AG08395 (cell line): ENCODE measurements at regions not wholly inside any gene's neighbourhood (a gene's known extent, or its start where the extent isn't known, plus 50 kb on each side); places are given as distances from the start of the nearest gene placed in this dataset.

Experiments
- DNase-seq: peaks from one replicate; pipeline ENCODE4 v3.0.0; 2012; ENCODE audit warnings: mixed read lengths, low spot score

GRCh38 chr21:36532769-36533467, 53.0 kb upstream of the CLDN14 start:
- DNase-seq = no peak

DNA sequence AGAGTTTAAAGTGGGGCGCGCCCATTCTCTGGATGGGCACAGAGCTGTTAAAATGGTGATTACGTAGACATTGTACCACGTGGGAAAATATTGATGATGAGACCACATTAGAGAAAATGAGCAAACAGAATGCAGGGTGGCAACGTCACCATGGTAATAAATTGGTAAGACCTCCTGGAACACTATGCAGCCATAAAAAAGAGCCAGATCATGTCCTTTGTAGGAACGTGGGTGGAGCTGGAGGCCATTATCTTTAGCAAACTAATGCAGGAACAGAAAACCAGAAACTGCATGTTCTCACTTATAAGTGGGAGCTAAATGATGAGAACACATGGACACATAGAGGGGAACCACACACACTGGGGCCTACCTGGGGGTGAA, 53.5 kb upstream of the CLDN14 start:
- DNase-seq = no peak

GRCh38 chr21:36534656-36535055, 54.7 kb upstream of the CLDN14 start:
- no peak for DNase-seq

DNA sequence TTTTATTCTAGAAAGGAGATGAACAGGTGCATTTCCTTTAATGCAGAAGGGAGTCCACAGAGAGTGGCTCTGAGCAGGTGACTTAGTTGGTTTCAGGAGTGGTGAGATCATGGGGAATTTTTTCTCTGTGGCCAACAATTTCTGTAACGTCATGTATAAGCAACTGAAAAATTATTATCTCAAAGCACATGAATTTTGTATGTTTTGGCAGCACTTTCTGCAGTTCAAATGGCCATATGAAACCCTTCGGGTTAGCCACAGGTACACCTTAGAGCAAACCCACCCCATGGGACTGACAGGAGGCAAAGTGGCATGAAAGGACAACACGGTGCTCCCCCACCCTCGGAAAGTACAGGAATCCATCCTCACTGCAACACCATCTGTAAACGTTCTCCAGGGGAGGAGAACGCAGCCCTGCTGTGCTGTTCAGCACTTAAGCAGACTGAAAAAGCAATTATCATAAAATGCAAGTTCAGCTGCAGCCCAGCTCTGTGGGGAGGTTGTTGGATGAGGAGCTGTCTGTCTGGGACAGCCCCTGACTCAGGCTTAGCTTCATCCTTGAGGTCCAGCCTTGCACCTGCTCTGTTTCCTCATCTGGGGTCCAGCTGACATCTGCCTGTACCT, 55.8 kb upstream of the CLDN14 start:
- no peak for DNase-seq

GRCh38 chr21:36538761-36539160, 58.8 kb upstream of the CLDN14 start:
- DNase-seq = no peak

GRCh38 chr21:36539434-36540150, 59.7 kb upstream of the CLDN14 start:
- DNase-seq = no peak

DNA sequence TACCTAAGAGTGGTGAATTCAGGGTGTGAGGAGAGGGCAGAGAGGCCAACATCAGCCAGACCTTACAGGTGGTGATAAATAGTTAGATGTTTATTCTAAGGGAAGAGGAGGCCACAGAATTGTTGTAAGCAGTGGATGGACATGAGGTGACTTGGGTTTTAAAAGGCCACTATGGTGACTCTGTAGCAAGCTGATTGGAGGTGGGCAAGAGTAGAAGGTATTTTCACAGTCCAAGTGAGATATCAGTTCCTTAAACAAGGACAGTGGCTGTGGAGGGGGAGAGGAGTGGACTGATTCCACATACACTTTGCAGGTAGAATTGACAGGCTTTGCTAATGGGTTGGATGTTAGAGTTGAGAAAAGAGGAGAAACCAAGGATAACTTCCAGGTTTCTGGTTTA, 60.8 kb upstream of the CLDN14 start:
- DNase-seq = no peak

DNA sequence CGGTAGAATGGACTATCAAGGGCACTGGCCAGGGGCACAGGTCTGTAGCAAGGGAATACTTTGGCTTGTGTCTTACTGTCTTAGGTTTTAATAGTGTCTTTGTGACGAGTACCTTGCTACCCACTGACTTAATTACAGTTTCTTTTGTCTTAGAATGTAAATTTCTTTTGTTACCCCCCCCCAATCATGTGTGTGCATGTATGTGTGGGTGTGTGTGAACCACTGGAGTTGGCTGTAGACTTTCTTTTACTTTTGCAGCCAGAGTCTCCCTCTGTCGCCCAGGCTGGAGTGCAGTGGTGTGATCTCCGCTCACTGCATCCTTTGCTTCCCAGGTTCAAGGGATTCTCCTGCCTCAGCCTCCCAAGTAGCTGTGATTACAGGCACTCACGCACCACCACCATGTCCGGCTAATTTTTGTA, 61.8 kb upstream of the CLDN14 start:
- no peak for DNase-seq

DNA sequence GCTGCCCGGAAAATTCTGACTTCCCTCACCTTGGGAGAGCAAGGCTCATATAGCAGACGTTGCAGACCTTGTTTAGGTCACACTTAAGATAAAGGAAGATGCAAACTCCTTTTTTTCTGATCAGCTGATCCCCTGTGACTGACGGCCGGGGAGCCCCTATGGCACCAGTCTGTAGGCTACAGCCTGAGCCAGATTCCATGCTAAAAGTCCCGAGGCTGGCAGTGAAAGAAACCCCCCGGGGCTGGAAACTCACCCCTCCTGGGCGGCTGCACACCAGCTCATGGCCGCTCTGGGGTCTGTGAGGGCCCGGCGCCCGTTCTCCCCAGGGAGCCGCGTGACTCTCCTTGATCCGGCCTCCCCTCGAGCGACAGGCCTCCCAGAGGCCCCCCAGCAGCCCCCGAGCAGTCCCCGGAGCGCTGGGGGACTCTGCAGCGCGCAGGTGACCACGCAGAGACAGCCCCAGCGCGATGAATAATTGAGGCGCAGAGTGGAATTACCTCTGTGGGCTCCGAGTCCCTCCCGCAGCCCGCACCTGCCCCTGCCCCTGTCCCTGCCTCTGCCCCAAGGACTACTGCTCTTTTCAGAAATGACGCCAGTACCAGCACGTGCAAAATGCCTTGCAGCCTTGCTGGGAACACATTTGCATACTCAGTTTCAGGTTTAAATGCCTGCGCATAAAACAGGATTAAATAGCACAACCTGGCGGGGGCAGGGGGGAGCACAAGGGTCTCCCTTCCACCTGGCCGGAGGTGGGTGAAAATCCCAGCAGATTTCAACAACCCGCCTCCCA, 62.6 kb upstream of the CLDN14 start:
- DNase-seq = no peak

DNA sequence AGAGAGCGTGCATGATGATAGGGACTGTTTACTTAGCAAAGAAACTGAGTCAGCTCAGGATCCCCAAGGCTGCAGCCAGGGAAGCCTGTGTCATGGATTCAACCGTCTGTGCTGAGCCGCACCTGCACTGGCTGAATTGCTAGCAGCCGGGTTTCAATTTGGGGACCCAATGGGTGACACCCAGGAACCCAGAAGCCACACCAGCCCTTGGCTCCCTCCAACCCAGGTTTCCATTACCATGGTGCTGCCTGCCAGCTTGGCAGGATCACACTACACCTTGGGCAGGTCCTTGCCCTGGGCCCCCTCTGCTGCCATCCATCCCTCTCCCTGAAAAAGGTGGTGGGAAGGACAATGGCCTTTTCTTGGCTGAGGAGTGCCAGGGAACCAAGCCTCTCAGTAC, 64.0 kb upstream of the CLDN14 start:
- no peak for DNase-seq

- no peak for DNase-seq
Observed at GRCh38 chr21:36544545-36544944, 64.6 kb upstream of the CLDN14 start.

- no peak for DNase-seq
Observed at GRCh38 chr21:36545776-36546511, 66.0 kb upstream of the CLDN14 start.

- no peak for DNase-seq
Observed at GRCh38 chr21:36547464-36547863, 67.5 kb upstream of the CLDN14 start.

DNA sequence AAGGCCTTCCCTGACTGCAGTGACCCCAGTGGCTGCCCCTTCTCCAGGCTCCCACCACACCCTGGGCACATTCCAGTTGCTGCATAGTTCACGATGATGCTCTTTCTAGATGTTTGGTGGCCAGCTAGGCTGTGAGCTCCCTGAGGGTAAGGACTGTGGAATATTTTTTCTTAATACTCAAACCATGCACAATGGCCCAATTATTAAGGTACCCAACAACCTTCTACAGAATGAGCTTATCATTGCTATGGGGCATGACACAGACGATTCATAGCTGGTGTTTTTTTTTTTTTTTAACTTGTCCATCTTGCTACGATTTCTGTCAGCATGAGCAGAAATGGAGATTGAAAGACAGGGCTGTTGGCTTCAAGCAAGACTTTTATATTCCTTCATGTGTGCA, 68.9 kb upstream of the CLDN14 start:
- no peak for DNase-seq

DNA sequence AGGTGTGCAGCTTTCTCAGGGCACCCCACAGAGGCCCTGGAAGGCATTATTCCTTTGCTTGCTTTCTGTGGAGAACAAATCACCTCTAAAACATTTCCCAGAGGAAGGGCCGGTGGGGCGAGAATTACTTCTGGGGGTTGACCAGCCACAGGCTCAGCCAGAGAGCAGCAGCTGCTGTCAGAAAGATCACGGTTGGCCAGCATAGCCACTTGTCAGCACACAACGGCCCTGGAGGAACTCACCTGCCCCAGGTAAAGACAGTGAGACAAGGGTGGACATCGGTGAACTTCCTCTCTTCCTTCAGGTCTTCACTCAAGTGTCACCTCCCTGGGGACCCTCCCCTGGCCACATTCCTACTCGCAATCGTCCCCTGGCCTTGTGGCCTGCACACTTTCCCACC, 69.5 kb upstream of the CLDN14 start:
- DNase-seq = no peak

DNA sequence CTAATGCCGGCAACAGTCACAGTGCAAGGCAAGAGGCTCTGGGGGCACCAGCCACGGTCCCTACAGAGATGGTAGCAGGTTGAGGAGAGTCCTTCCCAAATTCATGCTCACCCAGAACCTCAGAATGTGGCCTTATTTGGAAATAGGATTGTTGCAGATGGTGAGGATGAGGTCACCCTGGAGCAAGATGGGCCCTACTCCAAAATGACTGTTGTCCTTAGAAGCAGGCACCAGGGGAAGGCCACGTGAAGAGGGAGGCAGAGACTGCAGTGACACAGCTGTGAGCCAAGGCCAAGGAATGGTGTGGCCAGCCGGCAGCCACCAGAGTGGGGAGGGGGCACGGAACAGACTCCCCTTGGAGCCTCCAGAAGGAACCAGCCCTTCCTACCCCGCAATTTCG, 70.8 kb upstream of the CLDN14 start:
- DNase-seq = peak; percentile 67

DNA sequence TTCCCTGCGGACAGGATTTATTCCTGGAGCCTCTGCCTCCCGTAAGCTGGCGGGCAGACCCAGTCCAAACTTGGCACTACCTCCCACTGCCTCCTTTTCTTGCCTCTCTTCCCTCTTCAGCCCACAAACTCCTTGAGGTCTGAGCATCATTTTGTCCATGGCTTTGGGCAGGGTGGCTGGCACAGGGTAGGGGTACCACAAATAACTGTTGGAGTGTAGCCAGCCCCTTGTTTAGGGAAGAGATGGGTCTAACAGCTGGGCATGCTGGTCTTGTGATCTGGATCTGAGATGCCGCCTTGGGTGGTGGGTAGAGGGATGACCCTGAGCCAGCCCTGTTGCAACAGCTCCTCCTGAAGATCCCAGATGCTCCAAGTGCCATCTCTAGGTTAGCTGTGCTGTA, 71.4 kb upstream of the CLDN14 start:
- DNase-seq = no peak

- peak; percentile 85 for DNase-seq
Observed at GRCh38 chr21:36551731-36552433, 72.0 kb upstream of the CLDN14 start.

- DNase-seq = no peak
Observed at GRCh38 chr21:36552434-36552785, 72.5 kb upstream of the CLDN14 start.

DNA sequence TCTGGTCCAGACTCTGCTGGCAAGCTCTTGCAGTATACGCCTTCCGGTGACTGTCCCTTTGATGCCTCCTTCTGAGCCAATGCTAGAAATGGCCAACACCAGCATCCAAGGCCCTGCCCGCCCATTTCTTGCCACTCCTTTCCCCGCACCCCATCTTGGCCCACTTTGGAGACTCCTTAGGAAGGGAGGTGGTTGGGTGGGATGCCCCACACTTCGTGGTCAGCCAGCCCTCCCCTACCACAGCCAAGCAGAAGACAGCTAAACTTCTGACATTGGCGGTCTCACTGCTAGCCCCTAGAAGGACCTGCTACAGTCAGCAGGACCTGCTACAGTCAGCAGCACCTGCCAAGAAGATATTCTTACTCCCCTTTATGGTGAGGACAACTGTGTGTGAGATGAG, 73.5 kb upstream of the CLDN14 start:
- DNase-seq = no peak

DNA sequence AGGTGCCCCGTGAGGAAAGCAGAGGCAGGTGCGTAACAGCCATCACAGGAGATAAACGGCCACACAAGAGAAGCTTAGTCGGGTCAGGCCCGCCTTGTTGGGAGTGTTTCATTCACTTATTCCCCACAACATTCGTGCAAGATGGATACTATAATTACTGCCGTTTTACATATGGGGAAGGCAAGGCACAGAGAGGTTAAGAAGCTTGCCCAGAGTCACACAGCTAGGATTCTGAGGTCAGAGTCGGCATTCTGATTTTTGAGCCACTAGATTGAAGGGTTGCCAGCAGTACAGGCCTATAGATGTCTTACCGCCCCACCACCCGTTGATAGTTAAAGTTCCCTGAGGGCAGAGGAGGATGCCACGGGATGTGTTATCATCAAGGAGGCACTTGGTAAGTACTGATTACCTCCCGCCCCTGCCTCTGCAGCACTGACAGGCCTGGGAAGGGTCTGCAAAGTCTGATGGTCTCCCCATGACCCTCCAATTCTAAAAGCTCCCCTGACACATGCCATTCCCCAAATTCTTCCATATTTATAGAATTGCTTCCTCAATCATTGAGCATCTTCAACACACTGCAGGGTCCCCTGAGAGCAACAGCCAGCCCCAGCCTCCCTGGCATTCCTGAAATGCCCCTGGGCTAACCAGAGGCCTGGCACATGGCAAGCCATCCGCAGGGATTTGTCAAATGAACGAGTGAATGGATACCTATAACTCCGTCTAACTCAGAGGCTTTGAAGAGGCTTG, 74.7 kb upstream of the CLDN14 start:
- no peak for DNase-seq
